ENCODE measurements at regions not wholly inside any gene's neighbourhood (a gene's known extent, or its start where the extent isn't known, plus 50 kb on each side); places are given as distances from the start of the nearest gene placed in this dataset.

- H3K27ac ChIP-seq, result no peak overlapping the region
- no peak for TF ChIP-seq ZFX (IDR thresholded peaks at IDR 0.05; ENCODE audit: borderline replicate concordance)
- TF ChIP-seq CTCF (IDR thresholded peaks at IDR 0.05), result no peak
These were observed 2078.4 kb downstream of the PCDH7 start for GRCh38 chr4:32798471-32799159.

GRCh38 chr4:32824336-32824735 is 2104.2 kb downstream of the PCDH7 start:
- H3K27ac ChIP-seq, result no peak overlapping the region
- no peak for TF ChIP-seq CTCF (IDR thresholded peaks at IDR 0.05)
- no peak for TF ChIP-seq ZFX (IDR thresholded peaks at IDR 0.05; ENCODE audit: borderline replicate concordance)

- no peak for TF ChIP-seq ZFX (IDR thresholded peaks at IDR 0.05; ENCODE audit: borderline replicate concordance)
- no peak for TF ChIP-seq CTCF (IDR thresholded peaks at IDR 0.05)
- H3K27ac ChIP-seq, result no peak overlapping the region
These were observed 2106.0 kb downstream of the PCDH7 start for GRCh38 chr4:32826169-32826568.

- TF ChIP-seq ZFX (IDR thresholded peaks at IDR 0.05; ENCODE audit: borderline replicate concordance) (no peak), CTCF (IDR thresholded peaks at IDR 0.05) (no peak)
- no peak overlapping the region for H3K27ac ChIP-seq
These were observed 2110.0 kb downstream of the PCDH7 start for GRCh38 chr4:32830160-32830559.

- no peak for TF ChIP-seq ZFX (IDR thresholded peaks at IDR 0.05; ENCODE audit: borderline replicate concordance)
- no peak overlapping the region for H3K27ac ChIP-seq
These were observed 2110.9 kb downstream of the PCDH7 start for GRCh38 chr4:32831104-32831503.

- H3K27ac ChIP-seq, result no peak overlapping the region
- no peak for TF ChIP-seq ZFX (IDR thresholded peaks at IDR 0.05; ENCODE audit: borderline replicate concordance)
These were observed 2120.5 kb downstream of the PCDH7 start for GRCh38 chr4:32840461-32841189.

GRCh38 chr4:32841217-32841616 is 2121.0 kb downstream of the PCDH7 start:
- TF ChIP-seq ZFX (IDR thresholded peaks at IDR 0.05; ENCODE audit: borderline replicate concordance) (no peak), CTCF (IDR thresholded peaks at IDR 0.05) (no peak)
- H3K27ac ChIP-seq, result no peak overlapping the region

- no peak for TF ChIP-seq CTCF (IDR thresholded peaks at IDR 0.05)
- no peak for TF ChIP-seq ZFX (IDR thresholded peaks at IDR 0.05; ENCODE audit: borderline replicate concordance)
- H3K27ac ChIP-seq, result no peak overlapping the region
These were observed 2127.3 kb downstream of the PCDH7 start for GRCh38 chr4:32847461-32847860.

Measured in 22Rv1 (cell line).